ENCODE measurements at regions not wholly inside any gene's neighbourhood (a gene's known extent, or its start where the extent isn't known, plus 50 kb on each side); places are given as distances from the start of the nearest gene placed in this dataset.

- DNase-seq (ENCODE audit: low spot score) = no peak
- no peak for ATAC-seq
These were observed 115.9 kb downstream of the OMA1 start for GRCh38 chr1:58430421-58431275.

- DNase-seq (ENCODE audit: low spot score) = no peak
- no peak for ATAC-seq
These were observed 119.6 kb downstream of the OMA1 start for GRCh38 chr1:58426918-58427317.

GRCh38 chr1:58422436-58422835, 124.1 kb downstream of the OMA1 start:
- DNase-seq (ENCODE audit: low spot score) (no peak), ATAC-seq (no peak)

GRCh38 chr1:58418283-58419228, 128.0 kb downstream of the OMA1 start:
- ATAC-seq = no peak
- DNase-seq (ENCODE audit: low spot score) = no peak

GRCh38 chr1:58412071-58412580, 134.4 kb downstream of the OMA1 start:
- ATAC-seq = no peak
- DNase-seq (ENCODE audit: low spot score) = no peak

- no peak for ATAC-seq
- no peak for DNase-seq (ENCODE audit: low spot score)
These were observed 136.6 kb downstream of the OMA1 start for GRCh38 chr1:58409890-58410289.

GRCh38 chr1:58409336-58409735, 137.2 kb downstream of the OMA1 start:
- ATAC-seq (no peak), DNase-seq (ENCODE audit: low spot score) (no peak)

- DNase-seq (ENCODE audit: low spot score) = no peak
- ATAC-seq = no peak
These were observed 140.0 kb downstream of the OMA1 start for GRCh38 chr1:58406301-58407071.

- ATAC-seq = no peak
These were observed 140.9 kb downstream of the OMA1 start for GRCh38 chr1:58405660-58406059.

GRCh38 chr1:58403894-58404293, 142.6 kb downstream of the OMA1 start:
- no peak for DNase-seq (ENCODE audit: low spot score)
- no peak for ATAC-seq

More at GRCh38 chr1:58405660-58406059, 140.9 kb downstream of the OMA1 start:
- DNase-seq (ENCODE audit: low spot score) = no peak

- DNase-seq (ENCODE audit: low spot score) = no peak
- ATAC-seq = no peak
These were observed 144.1 kb downstream of the OMA1 start for GRCh38 chr1:58402444-58402843.

- no peak for ATAC-seq
These were observed 144.5 kb downstream of the OMA1 start for GRCh38 chr1:58401991-58402390.

GRCh38 chr1:58399176-58399575, 147.3 kb downstream of the OMA1 start:
- ATAC-seq (no peak), DNase-seq (ENCODE audit: low spot score) (no peak)

More at GRCh38 chr1:58401991-58402390, 144.5 kb downstream of the OMA1 start:
- DNase-seq (ENCODE audit: low spot score) = no peak

GRCh38 chr1:58398714-58399113, 147.8 kb downstream of the OMA1 start:
- ATAC-seq = no peak
- DNase-seq (ENCODE audit: low spot score) = no peak

GRCh38 chr1:58397187-58397820, 149.2 kb downstream of the OMA1 start:
- DNase-seq (ENCODE audit: low spot score) (no peak), ATAC-seq (no peak)

GRCh38 chr1:58396150-58396549, 150.4 kb downstream of the OMA1 start:
- DNase-seq (ENCODE audit: low spot score) (no peak), ATAC-seq (no peak)

- ATAC-seq (peak; percentile 18), DNase-seq (ENCODE audit: low spot score) (no peak)
These were observed 151.2 kb downstream of the OMA1 start for GRCh38 chr1:58395355-58395754.

- DNase-seq (ENCODE audit: low spot score) (no peak), ATAC-seq (no peak)
These were observed 154.4 kb downstream of the OMA1 start for GRCh38 chr1:58392083-58392482.

- ATAC-seq (no peak), DNase-seq (ENCODE audit: low spot score) (no peak)
These were observed 155.0 kb downstream of the OMA1 start for GRCh38 chr1:58391514-58391913.

- no peak for DNase-seq (ENCODE audit: low spot score)
- no peak for ATAC-seq
These were observed 155.5 kb downstream of the OMA1 start for GRCh38 chr1:58391056-58391455.
